A549 (cell line): ENCODE measurements at regions not wholly inside any gene's neighbourhood (a gene's known extent, or its start where the extent isn't known, plus 50 kb on each side); places are given as distances from the start of the nearest gene placed in this dataset.
"Not testable (repeated sequence)": the region's sequence is repeated elsewhere in the genome, so short reads cannot be mapped to it uniquely, and the experiment has no call there.

ENCODE experiments used
- BCL3 ChIP-seq: fragments of >200 bp; sonication (Bioruptor Twin); formaldehyde crosslinking; IDR thresholded peaks from 3 replicates; pipeline ENCODE4 v1.6.1; 2016
- CTCF ChIP-seq: fragments of >200 bp; sonication (Bioruptor Twin); formaldehyde crosslinking; IDR thresholded peaks from 3 replicates; pipeline ENCODE4 v1.5.1; 2016
- FOXS1 ChIP-seq: fragments of 250-450 bp; sonication (Bioruptor Pico); IDR thresholded peaks from 2 replicates; pipeline ENCODE4 v1.5.0; 2020; ENCODE audit warnings: mild to moderate bottlenecking, moderate library complexity
- KDM5A ChIP-seq: fragments of 200-600 bp; sonication (generic); IDR thresholded peaks from 2 replicates; pipeline ENCODE4 v1.6.1; 2016; ENCODE audit warnings: antibody characterized with exemption, mild to moderate bottlenecking
- MAX ChIP-seq: IDR thresholded peaks from 2 replicates; pipeline ENCODE4 v1.6.1; 2012
- NPAS2 ChIP-seq: fragments of 250-450 bp; sonication (Bioruptor Pico); IDR thresholded peaks from 2 replicates; pipeline ENCODE4 v1.8.0; 2022; ENCODE audit warnings: mild to moderate bottlenecking, moderate library complexity, borderline replicate concordance
- POLR2A ChIP-seq: IDR thresholded peaks from 2 replicates; pipeline ENCODE4 v1.6.1; 2012; ENCODE audit warnings: mild to moderate bottlenecking, low read length
- RAD21 ChIP-seq, 2 experiments: fragments of >200 bp in 1 of 2; sonication (Bioruptor Twin) in 1 of 2; formaldehyde crosslinking in 1 of 2; IDR thresholded peaks in 1 of 2; conservative IDR thresholded peaks in 1 of 2; 2 replicates in 1 of 2; 3 replicates in 1 of 2; pipeline ENCODE4 v1.6.1; 2012 to 2018; ENCODE audit warnings: inconsistent platforms in 1 of 2
- RCOR1 ChIP-seq: fragments of 150-350 bp; IDR thresholded peaks from 2 replicates; pipeline ENCODE4 v1.6.1; 2014; ENCODE audit warnings: antibody characterized with exemption, low read length, low read depth
- REST ChIP-seq: fragments of 200-600 bp; sonication (generic); IDR thresholded peaks from 2 replicates; pipeline ENCODE4 v1.6.1; 2016; ENCODE audit warnings: antibody characterized with exemption, mild to moderate bottlenecking, moderate library complexity
- TP53 ChIP-seq: fragments of 250-450 bp; sonication (Bioruptor Pico); IDR thresholded peaks from 2 replicates; pipeline ENCODE4 v1.5.0; 2021; ENCODE audit warnings: mild to moderate bottlenecking, moderate library complexity
- USF2 ChIP-seq: fragments of 450-650 bp; IDR thresholded peaks from 2 replicates; pipeline ENCODE4 v1.6.1; 2014; ENCODE audit warnings: antibody characterized with exemption

- not testable (repeated sequence) for TF ChIP-seq KDM5A; BCL3; FOXS1 (CRISPR knock-in tag); NPAS2 (CRISPR knock-in tag); CTCF; RCOR1; RAD21 (conservative IDR thresholded peaks at IDR 0.05 in 1 of 2, IDR thresholded peaks at IDR 0.05 in 1 of 2); REST; MAX; USF2; POLR2A; TP53 (CRISPR knock-in tag)
These were observed 53.8 kb upstream of the NUTM2D start for GRCh38 chr10:87303707-87304106.
